Astrocyte (in vitro differentiated cells and primary cell): ENCODE measurements at regions not wholly inside any gene's neighbourhood (a gene's known extent, or its start where the extent isn't known, plus 50 kb on each side); places are given as distances from the start of the nearest gene placed in this dataset.

Experiments
- DNase-seq: peaks from one replicate; pipeline ENCODE4 v3.0.0-alpha.2; 2010; ENCODE audit warnings: low read depth
- FAIRE-seq: peaks from 2 replicates; lab custom pipeline; 2011; peaks lifted over from hg19 to GRCh38; lab: Jason Lieb, UNC
- H2AFZ ChIP-seq: 2 replicates; pipeline ENCODE4 v1.6.0; 2012; ENCODE audit warnings: low read depth, low read length, inconsistent platforms
- H3K27ac ChIP-seq: 2 replicates; pipeline ENCODE4 v1.5.1; 2011; ENCODE audit warnings: low read depth, low read length, inconsistent platforms
- H3K27me3 ChIP-seq: 2 replicates; pipeline ENCODE4 v1.6.0; 2011; ENCODE audit warnings: low read length, inconsistent platforms; ENCODE audit not compliant: insufficient read depth
- H3K36me3 ChIP-seq: 2 replicates; pipeline ENCODE4 v1.5.1; 2011; ENCODE audit warnings: low read length, inconsistent platforms; ENCODE audit not compliant: insufficient read depth
- H3K4me1 ChIP-seq: 2 replicates; pipeline ENCODE4 v1.5.1; 2011; ENCODE audit warnings: low read length, inconsistent platforms; ENCODE audit not compliant: insufficient read depth
- H3K4me2 ChIP-seq: 2 replicates; pipeline ENCODE4 v1.6.0; 2012; ENCODE audit warnings: low read length, inconsistent platforms
- H3K4me3 ChIP-seq: 2 replicates; pipeline ENCODE4 v1.5.1; 2011; ENCODE audit warnings: low read depth, mild to moderate bottlenecking, low read length, inconsistent platforms; ENCODE audit not compliant: insufficient read depth
- H3K79me2 ChIP-seq: 2 replicates; pipeline ENCODE4 v1.6.0; 2012; ENCODE audit warnings: mild to moderate bottlenecking, low read length, inconsistent platforms; ENCODE audit not compliant: insufficient read depth
- H3K9ac ChIP-seq: 2 replicates; pipeline ENCODE4 v1.6.0; 2012; ENCODE audit warnings: mild to moderate bottlenecking, low read length, inconsistent platforms
- H3K9me3 ChIP-seq: 2 replicates; pipeline ENCODE4 v1.5.1; 2012; ENCODE audit warnings: low read depth, mild to moderate bottlenecking, low read length, inconsistent platforms; ENCODE audit not compliant: insufficient read depth
- H4K20me1 ChIP-seq: 2 replicates; pipeline ENCODE4 v1.6.0; 2012; ENCODE audit warnings: low read length, inconsistent platforms; ENCODE audit not compliant: insufficient read depth
- H3K27ac Mint-ChIP-seq: one replicate; pipeline ENCODE4 v1.8.0; 2021; ENCODE audit warnings: mild to moderate bottlenecking, mixed read lengths; ENCODE audit not compliant: unreplicated experiment
- H3K27me3 Mint-ChIP-seq: one replicate; pipeline ENCODE4 v1.8.0; 2021; ENCODE audit warnings: low read depth, mixed read lengths; ENCODE audit not compliant: unreplicated experiment
- H3K36me3 Mint-ChIP-seq: one replicate; pipeline ENCODE4 v1.8.0; 2021; ENCODE audit warnings: low read depth, mixed read lengths; ENCODE audit not compliant: unreplicated experiment
- H3K4me1 Mint-ChIP-seq: one replicate; pipeline ENCODE4 v1.8.0; 2021; ENCODE audit warnings: low read depth, mixed read lengths; ENCODE audit not compliant: unreplicated experiment
- H3K4me3 Mint-ChIP-seq: one replicate; pipeline ENCODE4 v1.8.0; 2021; ENCODE audit warnings: mild to moderate bottlenecking, moderate library complexity, mixed read lengths; ENCODE audit not compliant: unreplicated experiment
- H3K9me3 Mint-ChIP-seq: one replicate; pipeline ENCODE4 v1.8.0; 2021; ENCODE audit warnings: mild to moderate bottlenecking, mixed read lengths; ENCODE audit not compliant: unreplicated experiment
- EZH2 ChIP-seq: IDR thresholded peaks from 2 replicates; pipeline ENCODE4 v1.6.1; 2012; ENCODE audit warnings: mild to moderate bottlenecking, low read length, inconsistent platforms; ENCODE audit not compliant: insufficient read depth
- TF ChIP-seq, protein P1 (sequence below): IDR thresholded peaks from 2 replicates; pipeline ENCODE4 v1.5.1; 2011; ENCODE audit warnings: low read depth, mild to moderate bottlenecking, inconsistent platforms, low read length, moderate library complexity; ENCODE audit not compliant: insufficient read depth

- FAIRE-seq, result peak; percentile 39
- peaks cover 20% of the 10 kb centered on the region for H3K4me1 Mint-ChIP-seq
- H3K4me1 ChIP-seq, result peaks cover 13% of the 10 kb centered on the region
- H3K27me3 ChIP-seq, result no peaks in the 10 kb centered on the region
- peak; percentile 34 for DNase-seq
- H3K79me2 ChIP-seq, result peaks cover 8% of the 10 kb centered on the region
- H3K27ac Mint-ChIP-seq, result no peak overlapping the region
- H3K27me3 Mint-ChIP-seq, result no peaks in the 10 kb centered on the region
- no peak overlapping the region for H2AFZ ChIP-seq
- H3K4me2 ChIP-seq, result no peak overlapping the region
- H4K20me1 ChIP-seq, result no peaks in the 10 kb centered on the region
- no peaks in the 10 kb centered on the region for H3K36me3 ChIP-seq
- H3K9ac ChIP-seq, result no peak overlapping the region
- no peaks in the 10 kb centered on the region for H3K36me3 Mint-ChIP-seq
- H3K4me3 ChIP-seq, result no peak overlapping the region
- H3K9me3 ChIP-seq, result no peaks in the 10 kb centered on the region
- no peak for TF ChIP-seq EZH2
- TF ChIP-seq, protein P1, sequence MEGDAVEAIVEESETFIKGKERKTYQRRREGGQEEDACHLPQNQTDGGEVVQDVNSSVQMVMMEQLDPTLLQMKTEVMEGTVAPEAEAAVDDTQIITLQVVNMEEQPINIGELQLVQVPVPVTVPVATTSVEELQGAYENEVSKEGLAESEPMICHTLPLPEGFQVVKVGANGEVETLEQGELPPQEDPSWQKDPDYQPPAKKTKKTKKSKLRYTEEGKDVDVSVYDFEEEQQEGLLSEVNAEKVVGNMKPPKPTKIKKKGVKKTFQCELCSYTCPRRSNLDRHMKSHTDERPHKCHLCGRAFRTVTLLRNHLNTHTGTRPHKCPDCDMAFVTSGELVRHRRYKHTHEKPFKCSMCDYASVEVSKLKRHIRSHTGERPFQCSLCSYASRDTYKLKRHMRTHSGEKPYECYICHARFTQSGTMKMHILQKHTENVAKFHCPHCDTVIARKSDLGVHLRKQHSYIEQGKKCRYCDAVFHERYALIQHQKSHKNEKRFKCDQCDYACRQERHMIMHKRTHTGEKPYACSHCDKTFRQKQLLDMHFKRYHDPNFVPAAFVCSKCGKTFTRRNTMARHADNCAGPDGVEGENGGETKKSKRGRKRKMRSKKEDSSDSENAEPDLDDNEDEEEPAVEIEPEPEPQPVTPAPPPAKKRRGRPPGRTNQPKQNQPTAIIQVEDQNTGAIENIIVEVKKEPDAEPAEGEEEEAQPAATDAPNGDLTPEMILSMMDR, result no peak
- no peak overlapping the region for H3K27ac ChIP-seq
- no peak overlapping the region for H3K4me3 Mint-ChIP-seq
- no peaks in the 10 kb centered on the region for H3K9me3 Mint-ChIP-seq
Observed at GRCh38 chr7:112989531-112989930, 97.1 kb downstream of the GPR85 start.

GRCh38 chr7:112987171-112987570 lies 99.5 kb downstream of the GPR85 start:
- Histone ChIP-seq H4K20me1 (no peaks in the 10 kb centered on the region), H3K79me2 (peaks cover 4% of the 10 kb centered on the region), H3K36me3 (no peaks in the 10 kb centered on the region), H3K4me2 (peak overlapping the region; percentile 17), H3K4me3 (no peak overlapping the region), H3K4me1 (peaks cover 13% of the 10 kb centered on the region), H3K9ac (no peak overlapping the region), H2AFZ (no peak overlapping the region), H3K27me3 (no peaks in the 10 kb centered on the region), H3K27ac (peak overlapping the region; percentile 89), H3K9me3 (no peaks in the 10 kb centered on the region)
- H3K4me3 Mint-ChIP-seq, result no peak overlapping the region
- H3K9me3 Mint-ChIP-seq, result no peaks in the 10 kb centered on the region
- FAIRE-seq (no peak), DNase-seq (no peak)
- H3K27ac Mint-ChIP-seq, result no peak overlapping the region
- TF ChIP-seq, protein P1, result no peak
- H3K36me3 Mint-ChIP-seq, result no peaks in the 10 kb centered on the region
- peaks cover 19% of the 10 kb centered on the region for H3K4me1 Mint-ChIP-seq
- H3K27me3 Mint-ChIP-seq, result no peaks in the 10 kb centered on the region

DNA sequence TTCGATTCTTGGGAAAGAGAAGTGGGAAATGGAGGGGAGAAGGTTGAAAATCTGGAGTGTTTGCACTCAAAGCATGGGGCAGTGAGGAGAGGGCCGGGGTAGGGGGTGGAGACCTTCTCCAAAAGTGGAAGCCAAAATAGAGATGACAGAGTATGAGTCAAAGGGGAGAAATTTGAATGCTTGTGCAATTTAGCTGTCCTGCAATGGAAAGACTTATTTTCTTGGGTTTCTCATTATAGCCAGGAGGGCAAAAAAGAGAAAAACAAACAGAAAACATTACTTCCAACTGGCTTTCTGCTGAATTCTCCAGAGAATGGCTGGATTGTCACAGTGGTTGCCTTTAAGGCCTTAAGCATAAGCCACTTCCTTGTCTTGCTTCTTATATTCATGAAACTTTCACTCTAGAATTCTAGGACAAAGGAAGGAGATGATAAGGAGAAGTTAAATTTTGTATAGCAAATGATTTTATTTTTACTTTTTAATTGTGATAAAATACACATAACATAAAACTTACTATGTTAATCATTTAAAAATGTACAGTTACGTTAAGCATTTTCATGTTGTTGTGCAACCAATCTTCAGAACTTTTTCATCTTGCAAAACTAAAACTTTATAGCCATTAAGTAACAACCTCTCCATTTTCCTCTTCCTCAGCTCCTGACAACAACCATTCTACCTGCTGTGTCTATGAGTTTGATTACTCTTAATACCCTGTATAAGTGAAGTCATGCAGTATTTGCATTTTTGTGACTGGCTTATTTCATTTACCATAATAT lies 100.2 kb downstream of the GPR85 start:
- FAIRE-seq, result peak; percentile 93
- H3K4me1 ChIP-seq, result peaks cover 13% of the 10 kb centered on the region
- H3K79me2 ChIP-seq, result no peaks in the 10 kb centered on the region
- Mint-ChIP-seq H3K27ac (no peak overlapping the region), H3K27me3 (no peaks in the 10 kb centered on the region), H3K36me3 (no peaks in the 10 kb centered on the region), H3K4me3 (no peak overlapping the region), H3K9me3 (no peaks in the 10 kb centered on the region), H3K4me1 (peaks cover 19% of the 10 kb centered on the region)
- H3K36me3 ChIP-seq, result no peaks in the 10 kb centered on the region
- H3K9ac ChIP-seq, result peak overlapping the region; percentile 76
- peak overlapping the region; percentile 89 for H3K27ac ChIP-seq
- peak overlapping the region; percentile 82 for H3K4me2 ChIP-seq
- peak; percentile 62 for DNase-seq
- H2AFZ ChIP-seq, result no peak overlapping the region
- no peak for TF ChIP-seq EZH2
- TF ChIP-seq, protein P1, result no peak
- H3K9me3 ChIP-seq, result no peaks in the 10 kb centered on the region
- no peak overlapping the region for H3K4me3 ChIP-seq
- no peaks in the 10 kb centered on the region for H4K20me1 ChIP-seq
- H3K27me3 ChIP-seq, result no peaks in the 10 kb centered on the region
